GM12878 (cell line): ENCODE measurements at regions not wholly inside any gene's neighbourhood (a gene's known extent, or its start where the extent isn't known, plus 50 kb on each side); places are given as distances from the start of the nearest gene placed in this dataset.

ENCODE experiments used
- ATAC-seq: fragments of 200-7000 bp; cut with Tn5 transposase; 3 replicates; pipeline ENCODE4 v1.9.1; 2020; ENCODE audit warnings: mild to moderate bottlenecking, moderate library complexity
- BruUV-seq: library from RNA; stranded (reverse); fragments of 400-500 nt; replicated peaks from 2 replicates; lab custom pipeline; 2021; lab: Mats Ljungman, UMichigan
- CTCF ChIA-PET: fragments of 300-600 bp; sonication (Branson Sonifier 250); formaldehyde crosslinking; extraction: SDS; loops from one replicate; lab custom pipeline; 2021; ENCODE audit warnings: inconsistent platforms; lab: Yijun Ruan, JAX
- POLR2A ChIA-PET: fragments of 350-600 bp; formaldehyde crosslinking; extraction: SDS; loops from one replicate; lab custom pipeline; 2021; ENCODE audit warnings: inconsistent platforms; lab: Charles Lee
- RAD21 ChIA-PET: fragments of 300-600 bp; sonication (Branson Sonifier 250); formaldehyde crosslinking; loops from one replicate; lab custom pipeline; 2023; ENCODE audit warnings: antibody characterized with exemption; ENCODE audit not compliant: unreplicated experiment; lab: Charles Lee
- SMC1A ChIA-PET: fragments of 300-600 bp; sonication (Branson Sonifier 250); formaldehyde crosslinking; loops from one replicate; lab custom pipeline; 2023; ENCODE audit not compliant: unreplicated experiment, uncharacterized antibody; lab: Charles Lee
- DNase-seq: peaks from one replicate; pipeline ENCODE4 v3.0.0-alpha.2; 2011; ENCODE audit warnings: low read depth, low spot score
- FAIRE-seq: peaks from 3 replicates; lab custom pipeline; 2011; peaks lifted over from hg19 to GRCh38; lab: Jason Lieb, UNC
- H2AFZ ChIP-seq: 2 replicates; pipeline ENCODE4 v1.6.0; 2011; ENCODE audit warnings: low read depth, low read length, control low read depth; ENCODE audit not compliant: control insufficient read depth
- H3K27ac ChIP-seq: 2 replicates; pipeline ENCODE4 v1.5.1; 2011; ENCODE audit warnings: control low read depth; ENCODE audit not compliant: control insufficient read depth, insufficient read depth
- H3K27me3 ChIP-seq, 2 experiments: replicated peaks in 1 of 2; 2 replicates each; pipeline versions ENCODE4 v1.6.0 to v1.6.1; 2011; ENCODE audit warnings: low read length in 1 of 2; ENCODE audit not compliant: control insufficient read depth in 2 of 2, insufficient read depth in 2 of 2
- H3K36me3 ChIP-seq, 2 experiments: 2 replicates each; pipeline ENCODE4 v1.5.1; 2011; ENCODE audit warnings: low read length in 1 of 2; ENCODE audit not compliant: control insufficient read depth in 2 of 2, insufficient read depth in 2 of 2
- H3K4me1 ChIP-seq: 2 replicates; pipeline ENCODE4 v1.6.1; 2011; ENCODE audit warnings: mild to moderate bottlenecking, low read length, moderate library complexity, mixed read lengths; ENCODE audit not compliant: control insufficient read depth, insufficient read depth
- H3K4me2 ChIP-seq: 2 replicates; pipeline ENCODE4 v1.6.0; 2011; ENCODE audit warnings: control low read depth; ENCODE audit not compliant: control insufficient read depth, insufficient read depth
- H3K4me3 ChIP-seq: fragments of 200-600 bp; sonication (generic); 2 replicates; pipeline ENCODE4 v1.5.1; 2016
- H3K79me2 ChIP-seq: 2 replicates; pipeline ENCODE4 v1.6.0; 2011; ENCODE audit warnings: low read length; ENCODE audit not compliant: control insufficient read depth, insufficient read depth
- H3K9ac ChIP-seq: 2 replicates; pipeline ENCODE4 v1.8.0; 2011; ENCODE audit warnings: low read length, control low read depth, mixed read lengths; ENCODE audit not compliant: control insufficient read depth, insufficient read depth
- H3K9me3 ChIP-seq: replicated peaks from 3 replicates; pipeline ENCODE4 v1.5.1; 2011; ENCODE audit warnings: mild to moderate bottlenecking, low read length; ENCODE audit not compliant: control insufficient read depth, insufficient read depth
- H4K20me1 ChIP-seq: 2 replicates; pipeline ENCODE4 v1.6.0; 2011; ENCODE audit not compliant: control insufficient read depth, insufficient read depth
- ETV6 ChIP-seq, 2 experiments: fragments of 450-650 bp in 1 of 2; IDR thresholded peaks in 1 of 2; conservative IDR thresholded peaks in 1 of 2; 2 replicates each; pipeline ENCODE4 v1.6.1; 2014; ENCODE audit warnings: antibody characterized with exemption in 1 of 2, borderline replicate concordance in 1 of 2, low read depth in 1 of 2, mild to moderate bottlenecking in 1 of 2, moderate library complexity in 1 of 2
- KDM1A ChIP-seq: fragments of 200-600 bp; sonication (generic); IDR thresholded peaks from 2 replicates; pipeline ENCODE4 v1.6.1; 2016; ENCODE audit warnings: borderline replicate concordance
- LARP7 ChIP-seq: fragments of 450-650 bp; IDR thresholded peaks from 2 replicates; pipeline ENCODE4 v1.6.1; 2017; ENCODE audit warnings: mild to moderate bottlenecking
- MYB ChIP-seq: fragments of 150-350 bp; IDR thresholded peaks from 2 replicates; pipeline ENCODE4 v1.6.1; 2014; ENCODE audit warnings: mild to moderate bottlenecking, low read depth, low read length, borderline replicate concordance
- SMAD1 ChIP-seq: fragments of 450-650 bp; IDR thresholded peaks from 2 replicates; pipeline ENCODE4 v1.6.1; 2018; ENCODE audit warnings: mild to moderate bottlenecking, low read depth; ENCODE audit not compliant: partially characterized antibody
- SMARCA5 ChIP-seq: fragments of 450-650 bp; IDR thresholded peaks from 2 replicates; pipeline ENCODE4 v1.6.1; 2017; ENCODE audit warnings: mild to moderate bottlenecking
- YBX1 ChIP-seq: fragments of 450-650 bp; IDR thresholded peaks from 2 replicates; pipeline ENCODE4 v1.6.1; 2016; ENCODE audit warnings: antibody characterized with exemption
- ZNF622 ChIP-seq: fragments of 450-650 bp; IDR thresholded peaks from 2 replicates; pipeline ENCODE4 v1.6.1; 2017; ENCODE audit warnings: mild to moderate bottlenecking, inconsistent platforms
- ZSCAN29 ChIP-seq: fragments of 450-650 bp; IDR thresholded peaks from 2 replicates; pipeline ENCODE4 v1.6.1; 2017; ENCODE audit warnings: mild to moderate bottlenecking, moderate library complexity
- WGBS: methylation state at CpG from one replicate; pipeline ENCODE4 v1.1.6; 2016; ENCODE audit warnings: low lambda C conversion rate; ENCODE audit not compliant: insufficient replicate concordance, insufficient coverage; ENCODE audit errors: missing lambda C conversion rate; 5-methylcytosine and 5-hydroxymethylcytosine counted together
- in situ Hi-C: fragments of 300-500 bp; cut with MboI; formaldehyde crosslinking; loops from 9 replicates; pipeline ENCODE4 v1.14.3; 2018; ENCODE audit warnings: mixed read lengths
- intact Hi-C: fragments of 100-400 bp; cut with micrococcal nuclease; formaldehyde crosslinking; loops from one replicate; pipeline ENCODE4 v1.14.2; 2022; ENCODE audit not compliant: unreplicated experiment
- TF ChIP-seq, protein P1 (sequence below): IDR thresholded peaks from 2 replicates; pipeline ENCODE4 v1.6.1; 2012; ENCODE audit warnings: low read depth, low read length, improper control_type of control experiment
- TF ChIP-seq, protein P2 (sequence below): IDR thresholded peaks from 2 replicates; pipeline ENCODE4 v1.6.1; 2011; ENCODE audit warnings: mild to moderate bottlenecking, low read depth, low read length, moderate library complexity; ENCODE audit not compliant: insufficient replicate concordance
- TF ChIP-seq, protein P3 (sequence below): fragments of 450-650 bp; IDR thresholded peaks from 2 replicates; pipeline ENCODE4 v1.6.1; 2017; ENCODE audit warnings: mild to moderate bottlenecking, moderate library complexity
- TF ChIP-seq, protein P4 (sequence below): fragments of 450-650 bp; formaldehyde crosslinking; IDR thresholded peaks from 2 replicates; pipeline ENCODE4 v1.5.0; 2022; ENCODE audit warnings: mild to moderate bottlenecking, missing genetic modification characterization
- TF ChIP-seq, protein P5 (sequence below): IDR thresholded peaks from 2 replicates; pipeline ENCODE4 v1.6.1; 2011; ENCODE audit warnings: borderline replicate concordance, low read depth, mild to moderate bottlenecking, moderate library complexity, low read length; ENCODE audit not compliant: insufficient read depth, poor library complexity, severe bottlenecking

DNA sequence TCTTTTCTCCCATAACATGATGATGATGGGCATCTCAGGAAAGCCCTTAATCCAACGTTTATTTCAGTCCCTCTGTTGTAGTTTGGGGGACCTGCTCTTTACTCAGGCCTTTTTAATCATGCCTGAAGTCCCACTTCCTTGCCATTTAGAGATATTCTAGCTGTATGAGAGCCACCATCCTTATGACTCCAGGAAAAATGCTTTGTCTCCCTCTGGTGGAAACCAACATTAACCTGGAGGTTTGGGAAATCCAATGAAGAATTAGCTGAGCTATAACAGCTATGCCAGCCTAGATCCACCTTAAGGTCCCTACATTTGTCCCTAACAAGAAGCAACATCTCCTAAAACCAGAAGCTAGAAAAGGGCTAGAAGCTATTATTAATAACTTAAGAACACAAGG, 1399.1 kb downstream of the LRFN5 start:
- Histone ChIP-seq H3K27ac (no peak overlapping the region), H3K79me2 (no peaks in the 10 kb centered on the region), H3K4me3 (no peak overlapping the region), H3K9ac (no peak overlapping the region), H2AFZ (no peak overlapping the region), H4K20me1 (no peaks in the 10 kb centered on the region), H3K4me2 (no peak overlapping the region), H3K36me3 (no peaks in the 10 kb centered on the region), H3K4me1 (no peaks in the 10 kb centered on the region), H3K27me3 (no peaks in the 10 kb centered on the region), H3K9me3 (no peaks in the 10 kb centered on the region; the same call in 2 of the 3 replicates)
- in situ Hi-C loops (no loop called here), intact Hi-C loops (no loop called here)
- no TSS peak for BruUV-seq
- ChIA-PET RAD21 (no interaction called here), CTCF (no interaction called here), SMC1A (interaction anchor here (1.0 kb wide), 1 partner anchor 11 kb away, joined by 3 read pairs; no protein-coding TSS in a partner anchor), POLR2A (no interaction called here)
- no peak for TF ChIP-seq LARP7
- TF ChIP-seq KDM1A: no peak
- TF ChIP-seq, protein P1, sequence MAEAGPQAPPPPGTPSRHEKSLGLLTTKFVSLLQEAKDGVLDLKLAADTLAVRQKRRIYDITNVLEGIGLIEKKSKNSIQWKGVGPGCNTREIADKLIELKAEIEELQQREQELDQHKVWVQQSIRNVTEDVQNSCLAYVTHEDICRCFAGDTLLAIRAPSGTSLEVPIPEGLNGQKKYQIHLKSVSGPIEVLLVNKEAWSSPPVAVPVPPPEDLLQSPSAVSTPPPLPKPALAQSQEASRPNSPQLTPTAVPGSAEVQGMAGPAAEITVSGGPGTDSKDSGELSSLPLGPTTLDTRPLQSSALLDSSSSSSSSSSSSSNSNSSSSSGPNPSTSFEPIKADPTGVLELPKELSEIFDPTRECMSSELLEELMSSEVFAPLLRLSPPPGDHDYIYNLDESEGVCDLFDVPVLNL: no peak
- TF ChIP-seq ZSCAN29: no peak
- TF ChIP-seq ETV6 (conservative IDR thresholded peaks at IDR 0.05 in 1 of 2, IDR thresholded peaks at IDR 0.05 in 1 of 2; ENCODE audit: borderline replicate concordance in 1 of 2, low read depth in 1 of 2): no peak
- TF ChIP-seq ZNF622: no peak
- TF ChIP-seq, protein P2, sequence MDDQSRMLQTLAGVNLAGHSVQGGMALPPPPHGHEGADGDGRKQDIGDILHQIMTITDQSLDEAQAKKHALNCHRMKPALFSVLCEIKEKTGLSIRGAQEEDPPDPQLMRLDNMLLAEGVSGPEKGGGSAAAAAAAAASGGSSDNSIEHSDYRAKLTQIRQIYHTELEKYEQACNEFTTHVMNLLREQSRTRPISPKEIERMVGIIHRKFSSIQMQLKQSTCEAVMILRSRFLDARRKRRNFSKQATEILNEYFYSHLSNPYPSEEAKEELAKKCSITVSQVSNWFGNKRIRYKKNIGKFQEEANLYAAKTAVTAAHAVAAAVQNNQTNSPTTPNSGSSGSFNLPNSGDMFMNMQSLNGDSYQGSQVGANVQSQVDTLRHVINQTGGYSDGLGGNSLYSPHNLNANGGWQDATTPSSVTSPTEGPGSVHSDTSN: no peak
- no peak for TF ChIP-seq SMAD1
- TF ChIP-seq, protein P3, sequence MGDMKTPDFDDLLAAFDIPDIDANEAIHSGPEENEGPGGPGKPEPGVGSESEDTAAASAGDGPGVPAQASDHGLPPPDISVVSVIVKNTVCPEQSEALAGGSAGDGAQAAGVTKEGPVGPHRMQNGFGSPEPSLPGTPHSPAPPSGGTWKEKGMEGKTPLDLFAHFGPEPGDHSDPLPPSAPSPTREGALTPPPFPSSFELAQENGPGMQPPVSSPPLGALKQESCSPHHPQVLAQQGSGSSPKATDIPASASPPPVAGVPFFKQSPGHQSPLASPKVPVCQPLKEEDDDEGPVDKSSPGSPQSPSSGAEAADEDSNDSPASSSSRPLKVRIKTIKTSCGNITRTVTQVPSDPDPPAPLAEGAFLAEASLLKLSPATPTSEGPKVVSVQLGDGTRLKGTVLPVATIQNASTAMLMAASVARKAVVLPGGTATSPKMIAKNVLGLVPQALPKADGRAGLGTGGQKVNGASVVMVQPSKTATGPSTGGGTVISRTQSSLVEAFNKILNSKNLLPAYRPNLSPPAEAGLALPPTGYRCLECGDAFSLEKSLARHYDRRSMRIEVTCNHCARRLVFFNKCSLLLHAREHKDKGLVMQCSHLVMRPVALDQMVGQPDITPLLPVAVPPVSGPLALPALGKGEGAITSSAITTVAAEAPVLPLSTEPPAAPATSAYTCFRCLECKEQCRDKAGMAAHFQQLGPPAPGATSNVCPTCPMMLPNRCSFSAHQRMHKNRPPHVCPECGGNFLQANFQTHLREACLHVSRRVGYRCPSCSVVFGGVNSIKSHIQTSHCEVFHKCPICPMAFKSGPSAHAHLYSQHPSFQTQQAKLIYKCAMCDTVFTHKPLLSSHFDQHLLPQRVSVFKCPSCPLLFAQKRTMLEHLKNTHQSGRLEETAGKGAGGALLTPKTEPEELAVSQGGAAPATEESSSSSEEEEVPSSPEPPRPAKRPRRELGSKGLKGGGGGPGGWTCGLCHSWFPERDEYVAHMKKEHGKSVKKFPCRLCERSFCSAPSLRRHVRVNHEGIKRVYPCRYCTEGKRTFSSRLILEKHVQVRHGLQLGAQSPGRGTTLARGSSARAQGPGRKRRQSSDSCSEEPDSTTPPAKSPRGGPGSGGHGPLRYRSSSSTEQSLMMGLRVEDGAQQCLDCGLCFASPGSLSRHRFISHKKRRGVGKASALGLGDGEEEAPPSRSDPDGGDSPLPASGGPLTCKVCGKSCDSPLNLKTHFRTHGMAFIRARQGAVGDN: no peak
- TF ChIP-seq, protein P4, sequence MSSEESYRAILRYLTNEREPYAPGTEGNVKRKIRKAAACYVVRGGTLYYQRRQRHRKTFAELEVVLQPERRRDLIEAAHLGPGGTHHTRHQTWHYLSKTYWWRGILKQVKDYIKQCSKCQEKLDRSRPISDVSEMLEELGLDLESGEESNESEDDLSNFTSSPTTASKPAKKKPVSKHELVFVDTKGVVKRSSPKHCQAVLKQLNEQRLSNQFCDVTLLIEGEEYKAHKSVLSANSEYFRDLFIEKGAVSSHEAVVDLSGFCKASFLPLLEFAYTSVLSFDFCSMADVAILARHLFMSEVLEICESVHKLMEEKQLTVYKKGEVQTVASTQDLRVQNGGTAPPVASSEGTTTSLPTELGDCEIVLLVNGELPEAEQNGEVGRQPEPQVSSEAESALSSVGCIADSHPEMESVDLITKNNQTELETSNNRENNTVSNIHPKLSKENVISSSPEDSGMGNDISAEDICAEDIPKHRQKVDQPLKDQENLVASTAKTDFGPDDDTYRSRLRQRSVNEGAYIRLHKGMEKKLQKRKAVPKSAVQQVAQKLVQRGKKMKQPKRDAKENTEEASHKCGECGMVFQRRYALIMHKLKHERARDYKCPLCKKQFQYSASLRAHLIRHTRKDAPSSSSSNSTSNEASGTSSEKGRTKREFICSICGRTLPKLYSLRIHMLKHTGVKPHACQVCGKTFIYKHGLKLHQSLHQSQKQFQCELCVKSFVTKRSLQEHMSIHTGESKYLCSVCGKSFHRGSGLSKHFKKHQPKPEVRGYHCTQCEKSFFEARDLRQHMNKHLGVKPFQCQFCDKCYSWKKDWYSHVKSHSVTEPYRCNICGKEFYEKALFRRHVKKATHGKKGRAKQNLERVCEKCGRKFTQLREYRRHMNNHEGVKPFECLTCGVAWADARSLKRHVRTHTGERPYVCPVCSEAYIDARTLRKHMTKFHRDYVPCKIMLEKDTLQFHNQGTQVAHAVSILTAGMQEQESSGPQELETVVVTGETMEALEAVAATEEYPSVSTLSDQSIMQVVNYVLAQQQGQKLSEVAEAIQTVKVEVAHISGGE (CRISPR knock-in tag): no peak
- TF ChIP-seq MYB: no peak
- TF ChIP-seq SMARCA5: no peak
- no peak for TF ChIP-seq YBX1
- TF ChIP-seq, protein P5, sequence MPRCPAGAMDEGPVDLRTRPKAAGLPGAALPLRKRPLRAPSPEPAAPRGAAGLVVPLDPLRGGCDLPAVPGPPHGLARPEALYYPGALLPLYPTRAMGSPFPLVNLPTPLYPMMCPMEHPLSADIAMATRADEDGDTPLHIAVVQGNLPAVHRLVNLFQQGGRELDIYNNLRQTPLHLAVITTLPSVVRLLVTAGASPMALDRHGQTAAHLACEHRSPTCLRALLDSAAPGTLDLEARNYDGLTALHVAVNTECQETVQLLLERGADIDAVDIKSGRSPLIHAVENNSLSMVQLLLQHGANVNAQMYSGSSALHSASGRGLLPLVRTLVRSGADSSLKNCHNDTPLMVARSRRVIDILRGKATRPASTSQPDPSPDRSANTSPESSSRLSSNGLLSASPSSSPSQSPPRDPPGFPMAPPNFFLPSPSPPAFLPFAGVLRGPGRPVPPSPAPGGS: no peak
- DNase-seq: no peak
- no peak for ATAC-seq
- no peak for FAIRE-seq
- WGBS: 0% methylated on average over 1 of the region's 1 CpG
